Stimulated activated CD4-positive, alpha-beta T cell treated with anti-CD3 and anti-CD28 coated beads, TNF-alpha, amount 100 ng/mL, for 24 hours (primary cell): ENCODE measurements at regions not wholly inside any gene's neighbourhood (a gene's known extent, or its start where the extent isn't known, plus 50 kb on each side); places are given as distances from the start of the nearest gene placed in this dataset.
"Not testable (repeated sequence)": the region's sequence is repeated elsewhere in the genome, so short reads cannot be mapped to it uniquely, and the experiment has no call there.

Experiments
- DNase-seq, 3 experiments: peaks; one replicate each; pipeline ENCODE4 v3.0.0-alpha.2; 2020; ENCODE audit warnings: low read depth in 3 of 3

DNA sequence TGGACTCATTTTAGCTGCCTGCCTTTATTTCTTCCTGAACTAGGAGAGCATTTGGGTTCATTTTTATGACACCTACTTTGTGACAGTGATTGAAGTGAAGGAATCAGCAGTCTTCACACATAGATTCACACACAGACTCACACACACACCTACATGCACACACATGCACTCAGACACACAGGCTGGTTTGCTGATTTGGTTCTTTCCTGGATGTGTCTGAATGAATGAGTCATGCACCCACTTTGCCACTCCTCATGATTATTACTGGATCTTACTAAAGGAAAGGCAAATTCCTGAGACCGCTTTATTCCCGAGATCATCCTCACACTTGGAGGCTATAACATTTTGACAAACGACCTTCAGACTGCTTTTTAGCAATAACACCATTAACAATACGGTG, 529.5 kb downstream of the AGTPBP1 start:
- DNase-seq = no peak

DNA sequence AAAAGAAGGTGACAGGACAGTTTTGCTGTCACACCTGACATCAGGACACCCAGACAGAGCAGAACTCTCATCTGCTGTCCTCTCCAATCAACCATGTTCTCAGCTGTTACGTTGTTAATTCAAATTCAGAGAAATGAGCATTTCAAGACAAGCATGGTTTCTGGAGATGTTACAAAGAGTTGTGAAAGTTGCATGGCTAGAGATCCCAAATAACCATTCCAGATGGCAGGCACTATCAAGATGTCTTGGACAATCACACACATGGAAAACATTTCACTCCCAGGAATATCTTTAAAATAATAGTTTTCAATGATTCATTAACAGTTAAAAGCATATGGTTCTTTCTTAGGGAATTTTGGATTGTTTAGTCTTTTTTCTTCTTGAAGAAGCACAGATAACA, 533.1 kb downstream of the AGTPBP1 start:
- no peak for DNase-seq

DNA sequence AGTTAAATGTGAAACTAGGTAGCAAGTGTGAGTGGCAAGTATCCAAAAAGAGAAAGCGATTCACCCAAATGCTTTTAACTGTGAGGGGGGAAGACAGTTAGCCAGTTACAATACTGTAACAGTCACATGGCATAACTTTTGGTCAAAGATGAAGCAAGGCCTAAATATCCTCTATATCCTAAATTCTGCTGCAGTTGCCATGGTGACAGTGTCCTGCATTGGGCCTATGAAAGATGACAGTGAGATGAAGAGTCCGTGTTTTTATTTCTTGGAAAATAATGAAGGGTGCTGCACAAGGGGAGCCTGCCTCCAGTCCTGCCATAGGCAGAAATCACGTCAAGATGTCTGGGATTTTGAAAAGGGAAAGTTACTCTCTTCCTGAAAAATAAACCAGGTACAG, 534.6 kb downstream of the NTRK2 start:
- no peak for DNase-seq

GRCh38 chr9:85202596-85202995, 533.1 kb downstream of the NTRK2 start:
- DNase-seq = no peak

- no peak for DNase-seq
Observed at GRCh38 chr9:85200726-85201404, 531.3 kb downstream of the NTRK2 start.

- no peak for DNase-seq
Observed at GRCh38 chr9:85199866-85200495, 530.5 kb downstream of the NTRK2 start.

- DNase-seq = no peak
Observed at GRCh38 chr9:85192750-85193149, 523.2 kb downstream of the NTRK2 start.

GRCh38 chr9:85186218-85186585, 516.7 kb downstream of the NTRK2 start:
- no peak for DNase-seq

GRCh38 chr9:85185486-85186217, 516.1 kb downstream of the NTRK2 start:
- no peak for DNase-seq

DNA sequence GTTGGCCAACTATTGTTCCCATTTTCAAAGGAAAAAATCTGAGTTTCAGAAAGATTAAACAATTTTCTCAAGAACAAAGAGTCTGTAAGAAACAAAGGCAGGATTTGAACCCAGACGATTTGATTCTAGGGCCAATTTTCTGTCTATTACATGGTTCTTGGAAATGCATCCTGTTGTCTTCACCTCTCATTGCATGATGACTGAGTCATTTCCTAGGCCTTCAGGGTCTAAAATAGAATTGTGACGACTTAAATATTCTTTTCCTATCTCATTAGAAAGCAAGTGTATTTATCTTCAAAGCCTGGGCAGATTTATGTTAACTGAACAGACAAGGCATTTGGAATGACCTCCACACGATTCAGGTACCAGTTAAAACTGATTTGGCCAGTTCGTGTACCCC, 512.9 kb downstream of the NTRK2 start:
- no peak for DNase-seq

DNA sequence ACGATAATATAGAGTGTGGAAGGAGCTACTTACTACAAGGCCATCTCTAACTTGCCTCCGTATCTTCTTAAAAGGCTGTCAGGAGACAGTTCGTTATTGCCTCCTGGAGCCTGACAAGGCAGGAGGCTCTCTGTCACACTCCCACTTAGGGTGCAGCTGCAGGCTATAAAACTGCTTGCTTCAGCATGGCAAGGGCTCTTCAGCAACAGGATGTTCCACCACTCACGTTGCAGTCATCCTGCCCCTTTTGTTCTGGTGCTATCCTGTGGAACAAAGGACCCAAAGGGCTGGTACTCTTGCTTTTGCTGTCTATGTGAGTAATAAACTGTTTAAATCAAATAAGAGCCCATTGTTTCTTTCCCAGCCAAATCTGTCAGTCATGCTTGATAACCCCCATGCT, 508.9 kb downstream of the NTRK2 start:
- DNase-seq = no peak

- DNase-seq = no peak
Observed at GRCh38 chr9:85173967-85174366, 504.4 kb downstream of the NTRK2 start.

DNA sequence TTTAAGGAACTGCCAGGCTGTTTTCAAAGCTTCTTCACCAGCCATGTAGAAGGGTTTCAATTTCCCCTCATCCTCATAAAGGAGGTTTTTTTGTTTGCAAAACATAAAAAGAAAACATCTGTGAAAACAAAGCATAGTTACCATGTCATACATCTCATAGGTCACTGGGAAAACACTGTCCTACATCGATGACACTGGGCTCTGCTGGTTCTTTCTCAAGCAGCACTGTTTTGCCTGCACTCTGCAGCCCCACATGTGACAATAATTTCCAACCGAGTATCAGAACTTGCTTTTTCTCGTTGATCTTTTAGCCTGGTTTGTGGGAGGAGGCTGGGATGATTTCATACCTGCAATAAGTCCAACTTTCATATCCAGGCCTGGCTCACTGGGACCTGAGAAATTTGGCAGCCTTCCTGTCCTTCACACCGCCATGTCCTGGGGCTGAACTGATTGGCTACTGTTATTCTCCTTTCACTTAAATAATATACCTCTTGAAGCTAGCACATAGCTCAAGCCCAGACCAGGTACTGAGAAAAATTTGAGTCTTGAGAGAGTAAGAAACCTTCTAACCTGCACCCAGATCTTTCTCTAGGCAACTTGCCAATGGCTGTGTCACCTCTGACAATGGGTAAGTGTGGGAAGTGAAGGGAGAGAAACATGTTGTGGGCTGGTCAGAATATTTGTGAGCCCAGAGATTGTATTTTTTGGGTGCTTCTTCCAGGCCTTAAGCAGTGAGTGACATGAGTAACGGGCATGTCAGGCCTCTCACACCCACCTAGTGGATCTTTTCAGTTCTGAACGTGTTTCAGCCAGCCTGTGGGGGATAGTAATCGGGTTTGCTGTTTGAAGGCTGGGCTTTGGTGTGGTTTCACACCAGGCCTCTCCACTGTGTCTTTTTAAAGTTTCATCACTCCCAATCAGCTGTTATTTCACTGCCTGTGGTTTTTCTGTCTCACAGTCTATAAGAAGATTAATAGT, 502.8 kb downstream of the NTRK2 start:
- DNase-seq = no peak

- DNase-seq = no peak
Observed at GRCh38 chr9:85171163-85171562, 501.6 kb downstream of the NTRK2 start.

- no peak for DNase-seq
Observed at GRCh38 chr9:85168412-85168811, 498.9 kb downstream of the NTRK2 start.

DNA sequence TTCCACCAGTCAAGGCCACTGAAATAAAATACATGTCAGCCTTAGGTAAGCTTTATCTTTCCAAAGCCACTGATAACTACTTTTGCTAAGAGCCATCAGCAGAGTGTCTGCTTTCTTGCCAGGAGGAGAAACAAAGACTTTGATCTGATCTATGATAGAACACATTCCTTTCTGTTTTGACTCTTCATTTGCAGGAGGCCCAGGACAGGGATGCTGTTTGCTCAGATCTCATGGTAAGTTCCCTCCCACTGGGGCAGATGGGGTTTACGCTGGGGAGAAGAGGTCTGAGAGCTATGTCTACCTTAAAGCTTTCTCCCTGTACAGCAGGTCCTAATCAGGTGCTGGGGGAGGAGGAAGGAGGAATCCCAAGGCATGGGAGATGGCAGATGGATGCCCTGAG, 497.6 kb downstream of the NTRK2 start:
- DNase-seq = no peak

- no peak for DNase-seq
Observed at GRCh38 chr9:85163825-85164224, 494.3 kb downstream of the NTRK2 start.

DNA sequence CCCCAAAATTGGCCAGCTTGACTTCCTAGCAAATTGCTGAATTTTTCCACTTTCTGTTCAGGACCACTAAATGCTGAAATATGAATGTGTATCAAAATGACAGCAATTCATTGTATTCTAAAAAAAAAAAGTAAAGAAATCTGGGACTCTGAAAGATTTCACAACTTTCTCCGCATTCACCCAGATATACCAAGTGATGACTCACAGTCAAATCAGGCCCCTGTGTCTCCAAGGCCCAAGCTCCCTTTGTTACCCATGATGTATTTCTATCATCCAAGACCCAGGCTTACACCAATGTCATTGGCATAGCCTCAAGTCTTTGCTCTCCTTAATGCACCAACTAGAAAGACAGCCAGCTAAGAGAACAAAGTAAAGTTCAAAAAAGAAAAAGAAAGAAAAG, 493.9 kb downstream of the NTRK2 start:
- no peak for DNase-seq

DNA sequence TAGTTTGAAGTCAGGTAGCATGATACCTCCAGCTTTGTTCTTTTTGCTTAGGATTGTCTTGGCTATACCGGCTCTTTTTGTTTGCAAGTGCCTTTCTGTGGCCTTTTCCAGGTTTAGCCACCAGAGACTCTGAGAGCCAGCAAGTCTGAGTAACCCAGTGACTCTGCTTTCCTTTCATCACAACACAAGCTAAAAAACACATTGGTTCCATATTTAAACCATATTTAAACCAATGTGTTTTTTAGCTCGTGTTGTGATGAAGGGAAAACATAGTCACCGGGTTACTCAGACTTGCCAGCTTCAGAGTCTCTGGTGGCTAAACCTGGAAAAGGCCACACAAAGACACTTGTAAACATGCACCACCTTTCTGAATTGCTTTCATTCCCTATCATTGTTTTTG, 493.3 kb downstream of the NTRK2 start:
- no peak for DNase-seq

GRCh38 chr9:85160944-85161343, 491.4 kb downstream of the NTRK2 start:
- not testable (repeated sequence) for DNase-seq

DNA sequence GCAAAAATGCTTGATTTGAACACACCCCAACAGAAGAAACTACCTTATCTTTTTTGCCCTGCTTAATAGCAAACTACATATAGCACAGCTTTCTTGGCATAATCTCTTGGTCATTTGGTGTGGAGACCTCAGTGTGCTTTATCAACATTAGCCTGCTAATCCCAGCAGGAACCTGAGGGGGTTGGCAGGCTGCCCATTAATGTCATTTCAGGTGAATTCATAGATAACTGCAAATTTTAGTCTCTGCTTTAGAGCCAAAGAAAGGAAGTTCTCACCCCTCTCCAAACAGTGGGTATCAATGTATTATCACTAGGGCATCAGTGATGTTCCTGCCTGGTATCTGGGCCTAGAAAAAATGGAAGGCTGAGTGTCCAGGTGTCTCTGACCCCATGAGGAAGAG, 489.0 kb downstream of the NTRK2 start:
- no peak for DNase-seq

- no peak for DNase-seq
Observed at GRCh38 chr9:85157772-85158171, 488.2 kb downstream of the NTRK2 start.
